SU-DHL-6 (cell line): ENCODE measurements at regions not wholly inside any gene's neighbourhood (a gene's known extent, or its start where the extent isn't known, plus 50 kb on each side); places are given as distances from the start of the nearest gene placed in this dataset.

Source experiments
- CTCF ChIP-seq: fragments of 200-600 bp; sonication (generic); IDR thresholded peaks from one replicate; pipeline ENCODE4 v1.5.1; 2017; ENCODE audit warnings: antibody characterized with exemption, mild to moderate bottlenecking, low read length, moderate library complexity; ENCODE audit not compliant: insufficient read depth, poor library complexity, severe bottlenecking
- EZH2phosphoT487 ChIP-seq: fragments of 200-600 bp; sonication (generic), shearing (Covaris generic); conservative IDR thresholded peaks from 2 replicates; pipeline ENCODE4 v1.6.1; 2018; ENCODE audit warnings: mild to moderate bottlenecking, antibody characterized with exemption, low read length, moderate library complexity, mixed read lengths

GRCh38 chr10:27439101-27439500, 65.0 kb upstream of the RAB18 start:
- TF ChIP-seq CTCF = no peak
- TF ChIP-seq EZH2phosphoT487 = no peak
